HG02943 (cell line): ENCODE measurements at regions not wholly inside any gene's neighbourhood (a gene's known extent, or its start where the extent isn't known, plus 50 kb on each side); places are given as distances from the start of the nearest gene placed in this dataset.
A peak's percentile ranks its signal among the peaks of the same experiment; 100 is the strongest.

ENCODE experiments used
- ATAC-seq: cut with Tn5 transposase; IDR thresholded peaks from one replicate; pipeline ENCODE4 v1.9.1; 2021; ENCODE audit warnings: mild to moderate bottlenecking, low read depth, moderate library complexity; ENCODE audit not compliant: unreplicated experiment

DNA sequence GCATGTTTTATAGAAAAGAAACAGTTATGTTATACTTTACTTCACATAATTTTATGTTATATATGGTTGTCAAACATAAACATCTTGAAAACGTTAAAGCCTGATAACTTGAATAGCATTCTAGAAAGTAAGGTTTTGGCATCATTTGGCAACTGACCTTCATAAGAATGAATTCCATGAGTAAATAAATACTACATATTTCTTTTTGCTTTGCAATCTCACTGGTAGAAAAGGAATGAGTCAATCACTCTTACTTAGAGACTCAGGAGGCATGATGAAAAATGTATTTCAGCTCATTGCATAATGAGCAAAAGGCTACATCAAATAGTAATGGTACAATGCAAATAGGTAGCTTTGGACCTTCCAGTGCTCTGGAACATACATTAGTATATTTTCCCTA, 1381.9 kb downstream of the EFNB2 start:
- no peak for ATAC-seq

DNA sequence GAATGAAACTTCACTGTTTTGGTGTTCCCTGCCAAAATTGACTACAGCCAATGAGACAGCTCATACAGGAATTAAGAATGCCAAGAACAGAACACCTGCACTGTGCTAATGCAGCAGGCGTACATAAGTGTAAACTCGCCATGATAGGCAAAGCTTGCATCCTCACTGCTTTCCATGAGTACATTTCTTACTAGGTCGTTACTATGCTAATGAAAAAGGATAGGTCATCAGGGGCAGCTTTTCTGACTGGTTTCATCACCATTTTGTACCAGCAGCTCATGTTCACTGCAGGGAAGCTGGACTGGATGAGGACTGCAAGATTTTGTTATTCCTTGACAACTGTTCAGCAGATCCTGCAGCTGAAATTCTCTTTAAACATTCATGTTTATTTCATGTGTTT, 1383.8 kb downstream of the EFNB2 start:
- ATAC-seq: no peak

GRCh38 chr13:105147461-105147860, 1388.0 kb downstream of the EFNB2 start:
- ATAC-seq: no peak

DNA sequence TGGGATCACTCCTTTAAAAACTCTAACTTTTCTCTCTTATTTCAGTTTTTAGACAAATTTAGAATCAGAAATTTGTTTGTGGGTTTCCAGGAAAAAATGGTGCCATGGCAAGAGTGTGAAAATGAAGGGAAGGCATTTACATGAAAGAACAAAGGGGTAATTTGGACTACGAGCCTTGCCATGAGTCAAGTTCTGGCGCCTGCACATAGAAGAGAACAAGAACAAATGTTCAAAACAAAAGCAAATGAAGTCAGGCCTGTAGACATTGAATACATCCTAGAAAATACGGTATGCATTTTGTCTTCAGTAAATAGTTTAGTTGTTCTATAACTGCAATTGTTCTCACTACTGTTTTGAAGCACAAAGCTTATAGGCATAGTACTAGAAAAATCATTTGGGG, 1390.5 kb downstream of the EFNB2 start:
- ATAC-seq: no peak

GRCh38 chr13:105144020-105144419, 1391.4 kb downstream of the EFNB2 start:
- ATAC-seq: no peak

DNA sequence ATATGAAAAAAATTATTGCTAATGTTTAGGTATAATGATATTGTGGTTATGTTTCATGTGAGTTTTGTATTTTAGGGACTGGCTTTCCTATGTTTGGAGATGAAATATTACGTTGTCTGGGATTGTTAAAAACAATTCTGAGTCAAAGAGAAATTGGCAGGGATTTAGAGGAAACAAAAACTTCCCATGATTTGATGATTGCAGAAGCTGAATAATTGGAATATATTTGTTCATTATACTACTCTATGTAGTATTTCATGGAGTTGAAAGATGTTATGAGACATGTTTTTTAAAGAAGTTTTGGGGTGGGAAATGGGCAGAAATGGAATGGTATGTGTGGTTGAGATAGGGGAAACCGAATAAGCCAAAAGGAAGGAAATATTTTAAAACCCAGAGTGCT, 1392.9 kb downstream of the EFNB2 start:
- ATAC-seq: no peak

GRCh38 chr13:105139380-105140285, 1395.8 kb downstream of the EFNB2 start:
- ATAC-seq: peak; percentile 98

DNA sequence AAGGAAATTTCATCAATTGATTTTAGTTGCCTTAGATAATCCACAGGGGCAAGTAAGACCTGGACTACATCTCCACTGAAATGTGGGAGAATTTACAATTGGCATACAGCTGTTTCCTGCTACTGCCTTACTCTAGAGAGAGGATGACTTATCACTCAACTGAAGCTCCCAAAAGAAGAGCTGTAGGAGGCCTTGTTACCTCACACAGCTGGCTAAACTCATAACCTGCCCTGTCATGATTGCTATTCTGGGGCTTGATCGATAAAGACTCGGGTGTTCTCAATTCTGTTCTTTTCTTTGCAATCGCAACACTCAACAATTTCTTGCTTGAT, 1396.4 kb downstream of the EFNB2 start:
- peak; percentile 6 for ATAC-seq

GRCh38 chr13:105135852-105136615, 1399.4 kb downstream of the EFNB2 start:
- no peak for ATAC-seq

GRCh38 chr13:105127732-105128131, 1407.7 kb downstream of the EFNB2 start:
- ATAC-seq: no peak

GRCh38 chr13:105121221-105121620, 1414.2 kb downstream of the EFNB2 start:
- no peak for ATAC-seq

DNA sequence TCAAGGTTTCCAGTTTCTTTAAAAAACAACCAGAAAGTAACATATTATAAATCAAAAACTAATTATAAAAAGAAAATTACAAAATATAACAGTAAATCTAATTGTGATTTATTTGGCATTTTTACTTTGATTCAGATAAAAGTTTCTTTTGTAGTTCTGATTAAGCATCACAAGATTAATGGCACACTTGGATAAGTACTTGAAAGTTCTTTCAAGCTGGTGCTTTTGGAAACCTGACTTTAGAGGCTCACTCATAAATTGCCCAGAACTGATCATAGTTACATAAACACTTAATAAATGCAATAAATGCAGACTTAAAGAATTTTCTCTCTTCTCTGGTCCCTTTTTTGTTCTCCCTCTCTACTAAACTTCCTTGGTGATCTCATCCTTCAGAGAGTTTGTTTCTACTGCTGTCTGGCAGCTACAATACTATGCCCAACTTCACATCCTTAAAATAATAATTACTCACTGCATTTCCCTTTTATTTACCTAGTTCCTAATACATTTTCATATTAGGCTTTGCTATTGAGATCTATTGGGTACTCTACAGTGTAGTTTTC, 1417.0 kb downstream of the EFNB2 start:
- no peak for ATAC-seq

GRCh38 chr13:105116966-105117365, 1418.5 kb downstream of the EFNB2 start:
- ATAC-seq: no peak

DNA sequence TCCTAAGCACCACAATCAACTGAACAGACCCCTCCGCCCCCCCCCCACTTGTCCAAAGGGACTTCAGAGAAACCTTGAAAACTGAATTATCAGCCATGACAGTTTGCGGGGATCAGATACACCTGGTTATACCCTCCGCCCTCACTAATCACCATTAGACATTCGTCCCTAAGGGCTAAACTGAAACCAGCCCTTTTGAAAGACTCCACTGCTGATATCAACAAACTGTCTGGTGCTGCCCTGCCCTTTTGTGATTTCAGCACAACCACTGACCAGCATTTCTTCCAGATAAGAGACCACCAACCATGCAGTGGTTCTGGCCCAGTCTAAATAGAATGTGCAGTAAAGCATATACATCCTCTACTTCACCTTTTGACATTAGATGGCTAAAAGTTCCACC, 1422.9 kb downstream of the EFNB2 start:
- ATAC-seq: no peak

- no peak for ATAC-seq
These were observed 1427.7 kb downstream of the EFNB2 start for GRCh38 chr13:105107781-105108180.

DNA sequence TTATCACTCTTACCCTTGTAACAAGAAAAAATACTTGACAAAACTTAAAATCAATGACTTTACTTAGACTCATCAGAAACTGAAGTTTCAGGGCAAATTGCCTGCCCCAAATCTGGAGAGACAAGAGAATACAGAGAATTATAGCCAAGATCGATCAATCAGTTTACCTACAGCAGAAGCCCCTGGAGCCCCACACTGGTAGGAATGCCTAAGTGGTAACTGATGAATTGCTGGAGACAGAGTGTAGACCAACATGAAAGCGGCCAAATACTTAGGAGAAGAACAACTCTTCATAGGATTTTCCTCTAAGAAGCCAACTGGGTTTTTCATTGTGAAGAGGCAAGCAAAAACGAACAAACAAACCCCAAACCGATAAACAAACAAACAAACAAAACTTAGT, 1430.0 kb downstream of the EFNB2 start:
- no peak for ATAC-seq

DNA sequence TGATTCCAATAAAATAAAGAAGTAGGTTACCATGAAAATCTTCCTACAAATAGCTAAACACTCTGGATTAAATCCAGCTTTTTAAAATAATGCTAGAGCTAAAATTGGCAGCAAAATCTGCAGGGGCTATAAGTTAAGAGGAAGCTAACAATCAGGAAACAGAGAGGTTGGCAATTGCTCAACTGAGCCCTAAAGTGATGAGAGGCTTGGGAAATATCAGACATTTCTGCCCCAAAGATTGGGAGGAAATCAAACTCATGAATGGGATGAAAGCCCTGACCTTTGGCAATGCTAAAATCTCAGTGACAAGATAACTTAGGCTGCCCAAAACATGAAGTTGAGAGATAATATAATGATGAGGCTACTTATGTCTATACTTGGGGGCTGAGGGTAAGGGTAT, 1437.9 kb downstream of the EFNB2 start:
- no peak for ATAC-seq

DNA sequence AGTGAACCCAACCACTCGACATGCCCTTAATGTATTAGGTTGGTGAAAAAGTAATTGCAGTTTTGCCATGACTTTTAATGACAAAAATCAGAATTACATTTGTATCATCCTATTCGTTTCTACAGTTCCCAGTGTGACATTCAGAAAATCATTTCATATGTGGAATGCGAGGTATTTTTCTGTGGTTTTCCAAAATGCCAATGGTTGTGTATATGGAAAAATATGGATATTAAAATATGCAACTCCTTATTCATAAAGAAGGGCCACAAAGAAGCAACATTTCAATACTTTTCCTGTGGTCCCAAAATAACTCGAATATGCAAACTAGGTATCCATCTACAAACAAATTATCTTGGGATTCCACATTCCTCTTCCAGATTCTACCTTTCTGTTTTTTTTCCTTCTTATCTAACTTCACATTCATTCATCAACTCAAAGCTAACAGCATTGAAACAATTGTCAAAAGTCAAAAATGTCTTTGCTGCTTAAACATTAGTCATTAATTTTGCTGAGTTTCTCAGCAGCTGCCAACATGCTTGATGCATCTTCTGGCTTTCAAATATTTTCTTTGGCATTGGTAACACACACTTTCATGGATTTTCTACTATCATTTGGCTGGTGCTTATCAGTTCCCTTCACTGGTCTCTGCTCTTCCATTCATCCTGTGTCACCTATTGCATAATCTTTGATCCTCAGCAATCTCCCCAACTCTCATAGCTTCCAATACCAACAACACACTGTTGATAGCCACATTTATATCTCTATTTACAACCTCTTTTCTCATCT, 1445.4 kb downstream of the EFNB2 start:
- no peak for ATAC-seq

DNA sequence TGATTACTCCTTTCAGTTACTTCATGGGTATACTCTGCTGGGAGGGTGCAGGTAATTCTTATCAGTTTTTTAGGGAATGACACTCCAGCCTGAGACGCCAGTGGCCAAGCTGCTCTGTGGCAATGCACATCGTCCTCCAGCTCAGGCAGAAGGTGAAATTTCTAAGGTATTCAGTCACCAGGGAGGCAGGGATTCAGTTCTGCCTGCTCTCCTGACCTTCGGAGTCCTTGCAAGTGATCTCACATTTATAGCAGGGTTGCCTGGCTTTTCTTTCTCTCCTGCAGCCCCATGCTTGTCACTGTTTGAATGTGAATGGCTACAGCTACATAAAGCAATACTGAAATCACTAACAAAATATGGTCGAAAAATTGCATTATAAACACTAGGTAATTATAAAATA, 1447.5 kb downstream of the EFNB2 start:
- no peak for ATAC-seq

DNA sequence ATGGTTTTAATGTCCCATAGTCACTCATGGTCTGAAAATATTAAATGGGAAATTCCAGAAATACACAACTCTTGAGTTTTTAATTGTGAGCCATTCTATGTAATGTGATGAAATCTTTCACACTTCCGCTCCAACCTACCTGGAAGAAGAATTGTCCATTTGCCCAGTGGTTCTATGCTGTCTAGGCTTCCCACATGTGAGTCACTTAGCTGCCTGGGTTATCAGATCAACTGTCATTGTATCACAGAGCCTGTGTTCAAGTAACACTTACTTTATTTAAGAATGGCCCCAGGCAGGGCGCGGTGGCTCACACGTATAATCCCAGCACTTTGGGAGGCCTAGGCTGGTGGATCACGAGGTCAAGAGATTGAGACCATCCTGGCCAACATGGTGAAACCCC, 1450.5 kb downstream of the EFNB2 start:
- ATAC-seq: no peak

DNA sequence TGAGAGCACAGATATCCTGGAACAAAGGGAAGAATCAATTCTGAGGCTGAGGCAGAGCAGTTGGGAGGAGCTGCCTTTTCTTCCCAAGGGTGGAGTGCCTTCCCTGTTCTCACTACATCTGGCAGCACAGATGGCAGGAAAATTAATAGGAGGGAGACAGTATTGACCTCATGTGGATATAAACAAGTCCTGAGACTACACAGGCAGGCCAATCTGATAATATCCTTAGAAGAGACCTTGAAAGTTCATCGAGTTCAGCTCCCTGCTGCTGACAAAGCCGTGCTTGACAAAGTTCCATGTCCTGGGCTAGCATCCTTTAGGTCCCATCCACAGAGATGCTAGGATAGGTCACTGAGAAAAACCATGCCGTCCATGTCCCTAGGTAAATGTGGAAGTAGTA, 1451.5 kb downstream of the EFNB2 start:
- ATAC-seq: no peak
